ENCODE measurements at regions not wholly inside any gene's neighbourhood (a gene's known extent, or its start where the extent isn't known, plus 50 kb on each side); places are given as distances from the start of the nearest gene placed in this dataset.
"Not testable (repeated sequence)": the region's sequence is repeated elsewhere in the genome, so short reads cannot be mapped to it uniquely, and the experiment has no call there.

GRCh38 chr3:59170166-59170565, 120.3 kb upstream of the CFAP20DC start:
- not testable (repeated sequence) for TF ChIP-seq CTCF (IDR thresholded peaks at IDR 0.05; ENCODE audit: low read depth, low read length, missing input control); RXRA (IDR thresholded peaks at IDR 0.05); TAF1 (conservative IDR thresholded peaks at IDR 0.05); NR2F2 (IDR thresholded peaks at IDR 0.05); REST (IDR thresholded peaks at IDR 0.05); JUND (IDR thresholded peaks at IDR 0.05); YY1 (IDR thresholded peaks at IDR 0.05); MAX (IDR thresholded peaks at IDR 0.05)
